T-helper 2 cell treated with Interferon-gamma antibody and Interleukin-4, amounts not matched to agents 100 ng/mL and 5 ng/mL, for 36 hours (primary cell): ENCODE measurements at regions not wholly inside any gene's neighbourhood (a gene's known extent, or its start where the extent isn't known, plus 50 kb on each side); places are given as distances from the start of the nearest gene placed in this dataset.
"Not testable (repeated sequence)": the region's sequence is repeated elsewhere in the genome, so short reads cannot be mapped to it uniquely, and the experiment has no call there.

ENCODE experiments used
- intact Hi-C: fragments of 100-400 bp; cut with micrococcal nuclease; formaldehyde crosslinking; loops from one replicate; pipeline ENCODE4 v1.15.1; 2023

DNA sequence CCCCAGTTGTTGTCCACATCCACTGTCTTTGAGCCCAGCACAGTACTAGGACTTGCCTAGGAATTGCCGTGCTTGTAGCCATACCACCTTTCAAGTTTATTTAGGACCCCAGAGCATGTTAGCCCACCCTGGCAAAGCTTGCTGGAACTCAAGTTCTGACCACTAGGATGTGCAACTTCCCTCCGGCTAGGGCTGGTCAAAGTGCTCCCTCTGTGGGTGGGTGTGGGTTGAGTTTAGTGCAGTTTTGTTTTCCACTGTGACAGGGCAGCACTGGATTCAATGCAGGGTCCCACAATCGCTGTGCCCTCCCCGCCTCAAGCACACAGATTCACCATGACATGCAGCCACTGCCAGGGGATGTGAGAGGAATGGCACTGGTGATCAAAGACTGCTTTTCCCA, 96.0 kb downstream of the RASGEF1B start:
- intact Hi-C loops: no loop called here

DNA sequence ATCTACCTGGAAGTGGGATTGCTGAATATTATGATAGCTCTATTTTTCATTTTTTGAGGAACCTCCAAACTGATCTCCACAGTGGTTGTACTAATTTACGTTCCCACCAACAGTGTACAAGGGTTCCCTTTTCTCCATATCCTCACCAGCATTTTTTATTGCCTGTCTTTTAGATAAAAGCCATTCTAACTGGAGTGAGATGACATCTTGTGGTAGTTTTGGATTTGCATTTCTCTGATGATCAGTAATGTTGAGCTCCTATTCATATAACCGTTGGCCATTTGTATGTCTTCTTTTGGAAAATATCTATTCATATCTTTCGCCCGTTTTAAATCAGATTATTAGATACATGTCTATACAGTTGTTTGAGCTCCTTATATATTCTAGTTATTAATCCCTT, 101.8 kb downstream of the RASGEF1B start:
- intact Hi-C loops: no loop called here

DNA sequence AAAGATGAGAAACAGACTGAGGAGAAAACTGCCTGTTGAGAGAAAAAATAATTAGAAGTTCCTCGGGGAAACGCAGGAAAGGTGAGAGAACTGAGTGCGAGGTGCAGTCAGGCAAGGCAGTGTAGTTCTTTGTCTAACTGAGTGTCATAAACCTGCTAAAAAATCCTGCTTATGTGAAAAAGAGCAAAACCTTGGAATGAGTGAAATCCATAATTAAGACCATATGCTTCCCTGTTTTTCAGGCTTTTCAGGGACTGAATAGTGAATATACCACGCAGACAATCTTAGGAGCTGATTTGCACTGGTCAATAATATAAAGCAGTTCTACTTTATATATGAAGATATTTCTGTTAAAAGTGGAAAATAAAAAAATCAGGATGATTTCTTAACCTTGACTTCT, 104.9 kb downstream of the RASGEF1B start:
- intact Hi-C loops: no loop called here

DNA sequence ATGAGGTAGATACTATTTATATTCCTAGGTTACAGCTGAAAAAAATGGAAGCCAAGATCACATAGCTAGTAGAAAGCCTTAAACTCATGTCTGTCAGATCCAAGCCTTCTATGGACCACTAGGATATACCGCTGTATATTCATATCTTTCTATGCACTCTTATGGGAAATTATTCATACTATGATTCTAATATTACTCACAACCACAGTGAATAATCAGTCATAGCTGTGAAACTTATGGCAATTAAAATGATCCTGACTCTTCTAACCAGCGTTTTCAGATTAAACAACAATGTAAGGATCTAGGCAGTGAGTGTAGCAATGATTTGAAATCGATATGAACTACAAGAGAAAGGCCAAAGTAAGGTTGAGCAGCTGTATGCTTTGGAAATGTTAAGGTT, 111.0 kb downstream of the RASGEF1B start:
- intact Hi-C loops: no loop called here

DNA sequence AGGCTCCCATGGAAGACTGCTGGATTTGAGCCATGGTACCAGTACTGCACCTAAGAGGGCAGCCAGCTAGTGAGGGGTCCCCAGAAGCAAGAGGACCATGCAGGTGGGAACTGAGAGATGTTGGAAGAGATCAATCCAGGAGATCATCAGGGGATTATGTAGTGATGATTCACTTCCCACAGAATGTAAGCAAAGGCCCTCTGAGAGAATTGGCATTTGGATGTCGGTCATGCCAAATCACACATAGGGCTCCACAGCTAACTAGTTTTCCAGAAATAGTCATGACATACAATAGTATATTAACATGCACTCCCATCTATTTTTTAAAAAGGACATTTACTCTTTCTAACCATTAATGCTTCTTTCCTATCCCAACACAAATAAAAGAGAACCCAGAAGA, 112.5 kb downstream of the RASGEF1B start:
- intact Hi-C loops: no loop called here

DNA sequence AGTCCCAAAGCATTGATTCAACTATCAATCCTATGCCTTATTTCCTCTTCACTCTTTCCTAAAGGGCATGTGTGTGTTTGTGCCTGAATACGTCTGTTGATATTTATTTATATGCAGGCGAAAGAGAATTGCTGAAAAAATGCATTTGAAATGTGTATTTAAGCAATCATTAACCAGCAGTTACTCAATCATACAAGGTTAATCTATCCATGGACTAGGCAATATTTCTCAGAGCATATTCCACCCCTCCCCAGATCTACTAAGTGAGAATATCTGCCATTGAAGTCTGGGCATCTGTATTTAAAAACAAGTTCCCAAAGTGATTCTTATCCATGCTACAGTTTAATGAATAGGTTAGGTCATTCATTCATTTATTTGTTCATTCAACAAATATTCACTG, 113.6 kb downstream of the RASGEF1B start:
- intact Hi-C loops: no loop called here

DNA sequence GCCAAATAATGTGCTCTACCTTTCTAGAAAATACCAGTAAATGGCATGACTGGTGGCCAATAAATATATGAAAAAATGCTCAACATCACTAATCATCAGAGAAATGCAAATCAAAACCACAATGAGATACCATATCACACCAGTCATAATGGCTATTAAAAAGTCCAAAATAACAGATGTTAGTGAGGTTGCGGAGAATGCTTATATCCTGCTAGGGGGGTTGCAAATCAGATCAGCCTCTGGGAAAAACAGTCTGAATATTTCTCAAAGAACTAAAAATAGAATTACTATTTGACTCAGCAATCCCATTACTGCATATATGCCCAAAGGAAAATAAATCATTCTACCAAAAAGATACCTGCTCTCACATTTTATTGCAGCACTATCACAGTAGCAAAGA, 115.1 kb downstream of the RASGEF1B start:
- intact Hi-C loops: no loop called here

DNA sequence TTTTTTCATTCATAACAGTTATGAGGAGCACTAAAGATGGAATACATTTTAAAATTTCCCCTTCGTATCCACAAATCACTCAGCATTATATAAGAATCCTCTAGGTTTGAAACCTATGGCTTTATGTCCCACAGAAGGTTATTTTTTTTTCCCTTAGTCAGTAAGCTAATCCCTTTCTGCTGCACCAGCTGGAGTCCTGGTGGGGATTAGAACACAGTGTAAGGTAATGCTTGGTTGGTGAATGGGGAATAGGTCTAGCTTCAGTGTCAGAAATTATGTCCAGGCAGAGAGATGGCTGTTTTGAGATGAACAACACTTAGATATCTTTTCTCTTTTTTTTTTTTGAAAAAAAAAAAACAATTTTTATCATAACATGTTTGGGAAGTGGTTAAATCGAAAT, 116.6 kb downstream of the RASGEF1B start:
- intact Hi-C loops: no loop called here

DNA sequence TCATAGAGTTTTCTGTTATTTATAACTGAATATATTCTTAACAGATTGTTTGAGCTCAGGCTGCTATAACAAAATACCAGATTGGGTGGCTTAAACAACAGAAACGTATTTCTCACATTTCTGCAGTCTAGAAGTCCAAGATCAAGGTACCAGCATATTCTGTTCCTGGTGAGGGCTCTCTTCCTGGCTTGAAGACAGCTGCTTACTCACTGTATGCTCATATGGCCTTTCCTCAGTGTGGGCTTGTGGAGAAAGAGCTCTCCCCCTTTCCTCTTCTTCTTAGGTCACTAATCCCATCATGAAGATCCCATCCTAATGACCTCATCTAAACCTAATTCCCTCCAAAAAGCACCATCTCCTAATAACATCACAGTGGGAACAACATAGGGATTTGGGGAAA, 117.8 kb downstream of the RASGEF1B start:
- intact Hi-C loops: no loop called here

DNA sequence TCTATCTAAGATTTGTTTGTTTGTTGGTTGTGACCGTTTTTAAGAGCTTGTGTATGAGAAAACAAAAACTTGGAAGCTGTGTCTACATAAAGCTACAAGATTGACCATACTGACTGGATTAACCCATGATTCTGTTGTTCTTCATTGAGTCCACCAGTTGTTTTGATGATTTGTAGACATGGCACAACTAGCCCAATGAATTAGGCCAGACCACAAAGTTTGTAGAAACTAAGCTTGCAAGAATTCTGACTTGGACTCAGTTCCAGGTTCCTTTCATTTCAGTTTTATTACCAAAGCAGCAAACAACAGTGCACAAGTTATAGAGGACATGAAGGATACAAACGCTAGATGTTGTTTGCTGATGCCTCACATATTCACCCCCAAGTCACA, 119.3 kb downstream of the RASGEF1B start:
- intact Hi-C loops: no loop called here

DNA sequence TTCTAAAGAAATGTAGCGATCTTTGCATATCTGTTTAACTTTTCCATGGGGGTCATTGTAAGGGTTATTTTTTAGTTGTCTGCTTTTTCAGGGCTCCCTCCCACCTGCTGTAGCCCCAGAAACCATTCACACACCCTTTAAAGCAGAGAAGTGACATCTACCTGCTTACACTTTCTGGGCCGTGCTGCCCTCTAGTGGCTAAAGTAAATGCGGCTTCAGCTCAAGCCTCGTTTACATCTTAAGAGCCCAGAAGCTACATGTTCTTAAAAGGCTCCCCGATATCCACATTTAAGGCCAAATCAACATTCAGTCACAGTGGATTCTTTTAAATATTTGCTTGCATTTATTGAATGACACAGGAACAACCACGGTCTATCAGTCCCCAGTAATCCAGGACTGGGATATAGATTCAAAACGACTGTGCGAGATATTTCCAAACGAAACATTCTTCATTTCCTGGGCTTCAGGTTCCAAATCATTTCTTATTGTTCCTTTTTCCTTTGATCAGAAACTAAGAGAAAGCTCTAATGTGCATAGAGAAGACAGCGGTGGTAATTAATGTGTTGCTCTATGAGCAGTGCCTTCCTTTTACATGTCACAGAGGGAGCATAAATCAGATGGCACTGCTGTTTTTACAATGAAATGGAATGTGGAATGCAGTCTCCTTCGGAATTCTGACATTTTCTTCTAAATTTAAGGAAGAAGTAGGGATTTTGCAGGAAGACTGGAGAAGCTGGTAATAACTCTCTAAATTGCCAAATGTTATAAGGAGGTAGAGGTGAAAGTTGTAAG, 119.9 kb downstream of the RASGEF1B start:
- intact Hi-C loops: loop anchor here (1.0 to 2.0 kb wide), 2 partner anchors 283 to 989 kb away; no protein-coding TSS in a partner anchor

DNA sequence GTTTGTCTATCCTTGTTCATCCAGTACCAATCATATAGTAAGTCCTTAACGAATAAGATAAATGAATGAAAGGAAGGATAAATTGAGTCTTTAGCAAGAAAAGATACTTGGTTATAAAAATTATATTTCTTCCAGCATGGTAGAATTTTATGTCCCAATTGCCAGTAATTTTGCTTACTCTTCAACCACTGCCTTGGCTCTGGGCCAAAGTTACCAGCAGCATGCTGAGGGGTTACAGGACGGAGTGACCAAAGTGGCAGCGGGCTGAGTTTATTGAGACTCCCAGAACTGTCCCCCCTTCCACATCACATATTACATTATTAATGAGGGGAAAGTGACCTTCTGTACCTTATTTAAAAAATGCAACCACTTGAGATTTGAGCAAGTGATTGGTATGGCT, 121.7 kb downstream of the RASGEF1B start:
- intact Hi-C loops: loop anchor here (2.0 kb wide), 1 partner anchor 987 kb away; no protein-coding TSS in a partner anchor

DNA sequence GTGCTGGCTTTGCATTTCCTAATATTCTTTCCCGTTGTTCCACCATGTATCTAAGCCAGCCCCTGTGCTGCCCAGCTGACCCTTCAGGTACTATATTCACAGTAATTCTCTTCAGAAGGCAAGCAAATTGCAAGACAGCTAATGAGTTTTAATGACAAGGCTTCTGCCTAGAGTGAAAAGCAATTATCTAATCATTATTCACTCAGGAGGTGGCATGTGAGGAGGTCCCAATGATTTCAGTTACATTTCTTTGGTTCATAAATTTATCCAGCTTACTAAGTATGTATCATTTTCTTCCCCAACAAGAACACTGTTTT, 123.0 kb downstream of the RASGEF1B start:
- intact Hi-C loops: no loop called here

DNA sequence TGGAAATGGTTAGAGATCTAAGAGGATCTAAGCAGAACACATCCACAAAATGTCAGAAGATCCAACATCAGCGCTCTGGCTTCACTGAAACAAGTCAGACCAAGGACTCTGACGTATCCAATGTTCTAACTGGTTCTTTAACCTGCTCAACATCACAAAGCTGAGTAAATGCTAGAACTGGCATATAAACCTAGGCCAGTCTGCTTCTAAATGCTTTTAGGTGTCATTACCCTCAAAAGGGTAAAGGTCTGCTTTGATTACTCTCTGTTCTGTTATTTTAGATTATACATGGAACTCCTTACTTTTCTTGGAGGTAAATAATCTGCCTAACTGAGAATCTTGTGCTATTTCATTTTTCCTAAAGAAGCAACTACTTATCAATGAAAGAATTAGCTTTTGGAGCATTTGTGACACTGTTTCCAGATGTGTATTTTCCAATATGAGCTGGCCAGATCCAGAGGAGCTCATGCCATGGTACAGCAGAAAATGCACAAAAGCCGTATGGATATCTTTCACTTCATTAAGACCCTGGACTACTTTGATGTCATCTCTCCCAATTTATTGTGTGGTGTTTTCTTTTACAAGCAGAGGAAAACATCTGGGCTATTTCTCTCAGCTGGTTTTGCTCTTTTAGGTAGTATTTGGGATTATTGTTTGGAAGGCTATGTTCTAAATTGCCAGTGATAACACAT, 123.5 kb downstream of the RASGEF1B start:
- intact Hi-C loops: no loop called here

DNA sequence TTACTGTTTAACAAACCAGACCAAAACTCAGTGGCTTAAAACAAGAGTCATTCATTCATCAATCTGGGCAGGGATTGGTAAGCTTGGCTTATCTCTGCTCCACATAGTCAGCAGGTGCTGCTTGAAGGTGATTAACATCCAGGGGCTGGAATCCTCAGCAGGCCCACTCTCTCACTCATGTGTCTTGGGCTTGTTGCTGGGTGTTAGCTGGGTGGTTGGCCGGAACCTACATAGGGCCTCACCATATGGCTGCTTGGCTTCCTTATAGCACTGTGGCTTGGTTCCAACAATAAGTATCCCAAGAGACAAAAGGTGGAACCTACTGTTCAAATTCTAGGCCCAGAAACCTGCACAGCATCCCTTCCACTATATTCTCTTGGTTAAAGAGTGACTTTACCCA, 125.0 kb downstream of the RASGEF1B start:
- intact Hi-C loops: no loop called here

DNA sequence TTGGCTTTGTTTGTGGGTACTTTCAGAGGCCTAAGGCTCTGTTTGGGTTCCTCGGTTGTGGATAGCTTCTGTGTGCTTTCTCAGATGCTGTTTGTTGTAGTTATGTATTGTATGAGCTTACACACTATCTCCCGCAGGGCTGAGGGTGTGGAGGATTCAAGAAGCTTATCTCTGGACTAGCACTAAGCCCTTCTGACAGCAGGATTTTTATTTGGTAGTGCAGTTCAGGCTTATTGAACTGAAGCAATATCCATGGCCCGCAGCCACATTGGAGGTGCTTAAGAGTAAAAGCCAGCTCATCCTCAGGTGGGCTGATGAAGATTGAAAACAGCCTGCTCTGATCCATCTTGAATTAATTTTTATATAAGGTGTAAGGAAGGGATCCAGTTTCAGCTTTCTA, 128.2 kb downstream of the RASGEF1B start:
- intact Hi-C loops: no loop called here

DNA sequence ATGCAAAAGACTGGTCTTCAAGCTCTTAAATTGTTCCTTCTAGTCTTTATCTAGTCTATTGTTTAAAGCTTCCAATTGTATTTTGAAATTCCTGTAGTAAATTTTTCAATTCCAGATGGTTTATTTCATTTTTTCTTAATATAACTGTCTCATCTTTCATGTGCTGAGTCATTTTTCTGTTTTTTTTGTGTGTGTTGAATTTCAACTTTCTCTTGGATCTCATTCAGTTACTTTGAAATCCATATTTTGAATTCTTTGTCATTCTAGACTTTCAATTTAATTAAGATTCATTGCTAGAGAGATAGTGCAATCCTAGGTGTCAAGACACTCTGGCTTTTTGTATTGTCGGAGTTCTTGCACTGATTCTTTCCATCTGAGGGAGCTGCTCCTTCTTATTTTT, 128.0 kb upstream of the PRKG2 start:
- intact Hi-C loops: no loop called here

DNA sequence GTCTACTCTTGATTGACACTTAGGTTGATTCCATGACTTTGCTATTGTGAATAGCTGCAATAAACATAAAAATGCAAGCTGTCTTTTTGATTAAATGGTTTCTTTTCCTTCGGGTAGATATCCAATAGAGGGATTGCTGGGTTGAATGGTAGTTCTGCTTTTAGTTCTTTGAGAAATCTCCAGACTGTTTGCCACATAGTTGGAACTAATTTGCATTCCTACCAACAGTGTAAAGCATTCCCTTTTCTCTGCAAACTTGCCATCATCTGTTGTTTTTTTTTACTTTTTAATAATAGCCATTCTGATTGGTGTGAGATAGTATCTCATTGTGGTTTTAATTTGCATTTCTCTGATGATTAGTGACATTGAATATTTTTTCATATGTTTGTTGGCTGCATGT, 122.2 kb upstream of the PRKG2 start:
- intact Hi-C loops: no loop called here

DNA sequence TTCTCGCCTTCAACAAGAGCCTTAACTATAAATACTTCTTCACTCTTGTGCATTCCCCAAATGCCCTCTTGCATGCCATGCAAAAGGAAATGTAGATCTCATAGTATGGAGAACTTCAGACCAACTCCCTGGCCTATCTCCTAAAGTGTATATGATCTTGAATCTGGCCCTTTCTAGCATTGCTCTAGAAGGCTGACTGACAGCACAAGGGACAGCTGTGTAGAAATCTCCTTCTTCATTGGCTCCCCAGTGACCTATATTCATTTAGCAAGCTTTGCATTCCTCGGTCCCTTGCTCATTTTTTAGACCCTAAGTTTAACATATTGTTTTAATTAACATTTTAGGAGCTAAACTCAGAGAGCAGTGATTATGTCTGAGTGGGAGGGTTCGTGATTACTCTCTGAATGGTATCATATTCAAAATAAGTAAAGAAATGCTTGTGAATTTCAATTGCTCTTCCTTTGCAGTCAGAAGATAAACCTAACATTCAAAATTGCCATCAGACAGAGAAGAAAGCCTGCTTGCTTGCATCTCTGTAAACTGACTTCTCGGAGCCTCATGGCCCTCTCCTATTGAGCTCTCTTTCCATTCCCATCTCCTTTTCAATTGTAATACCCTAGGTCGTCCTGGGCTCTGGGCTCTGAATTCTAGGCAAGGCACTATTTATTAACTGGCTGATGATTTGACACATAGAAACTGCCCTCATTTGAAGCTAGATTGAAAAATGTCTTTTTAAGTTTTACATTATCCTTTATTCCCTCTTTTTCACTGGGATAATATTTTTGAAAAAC, 120.3 kb upstream of the PRKG2 start:
- intact Hi-C loops: no loop called here

DNA sequence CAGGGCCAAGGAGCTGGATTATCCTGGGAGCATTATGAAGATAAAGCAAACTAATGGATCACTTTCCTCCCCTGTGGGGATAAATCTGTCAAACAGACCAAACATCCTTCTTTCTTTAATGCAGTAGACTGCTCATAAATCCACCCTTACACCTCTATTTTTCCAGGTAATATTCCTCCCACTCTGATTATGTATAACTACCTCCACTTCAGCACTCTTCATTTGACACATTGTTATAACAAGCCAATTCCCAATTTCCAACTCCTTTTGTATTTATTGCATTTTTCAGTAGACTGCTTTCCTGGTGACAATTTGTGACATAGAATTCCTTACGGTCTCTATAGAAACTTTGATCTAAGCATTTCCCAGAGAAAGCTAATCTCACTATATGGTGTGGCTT, 115.0 kb upstream of the PRKG2 start:
- intact Hi-C loops: no loop called here

DNA sequence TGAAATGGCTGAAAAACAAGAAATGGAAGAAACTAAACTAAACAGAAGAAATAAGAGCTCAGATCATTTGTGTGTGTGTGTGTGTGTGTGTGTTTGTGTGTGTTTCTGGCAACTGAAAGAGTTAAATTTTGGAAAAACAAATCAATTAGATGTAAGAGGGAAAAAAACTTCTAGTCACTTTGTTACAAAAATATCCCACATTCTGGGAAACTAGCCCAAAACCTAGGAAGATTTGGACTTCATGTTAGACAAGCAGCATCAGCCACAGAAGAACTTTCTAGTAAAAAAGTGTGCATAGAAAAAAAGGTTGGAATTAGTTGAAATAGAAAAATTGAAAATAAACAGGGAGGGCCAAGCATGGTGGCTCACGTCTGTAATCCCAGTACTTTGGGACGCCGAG, 111.6 kb upstream of the PRKG2 start:
- intact Hi-C loops: no loop called here

DNA sequence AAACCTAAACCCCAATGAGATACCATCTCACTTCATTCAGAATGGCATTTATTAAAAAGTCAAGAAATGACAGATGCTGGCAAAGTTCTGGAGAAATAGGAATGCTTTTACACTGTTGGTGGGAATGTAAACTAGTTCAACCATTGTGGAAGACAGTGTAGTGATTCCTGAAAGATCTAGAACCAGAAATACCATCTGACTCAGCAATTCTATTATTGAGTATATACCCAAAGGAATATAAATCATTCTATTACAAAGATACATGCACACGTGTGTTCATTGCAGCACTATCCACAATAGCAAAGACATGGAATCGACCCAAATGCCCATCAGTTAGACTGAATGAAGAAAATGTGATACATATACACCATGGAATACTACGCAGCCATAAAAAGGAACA, 109.6 kb upstream of the PRKG2 start:
- intact Hi-C loops: not testable (repeated sequence)
